Tibial nerve (tissue), 4 donors: ENCODE measurements at regions not wholly inside any gene's neighbourhood (a gene's known extent, or its start where the extent isn't known, plus 50 kb on each side); places are given as distances from the start of the nearest gene placed in this dataset.

Experiments used
- CTCF ChIP-seq, 5 experiments: fragments of 200-600 bp in 3 of 5; fragments of 450-650 bp in 2 of 5; sonication (generic) in 3 of 5; IDR thresholded peaks; one replicate each; pipeline ENCODE4 v1.5.1; 2016 to 2019; ENCODE audit warnings: antibody characterized with exemption in 5 of 5, mild to moderate bottlenecking in 3 of 5, moderate library complexity in 2 of 5
- EP300 ChIP-seq, 2 donors: sonication (generic); formaldehyde crosslinking; IDR thresholded peaks; one replicate each; pipeline ENCODE4 v1.6.1; 2017; ENCODE audit warnings: antibody characterized with exemption in 2 of 2, mild to moderate bottlenecking in 1 of 2
- POLR2A ChIP-seq, 2 donors: fragments of 450-650 bp; IDR thresholded peaks; one replicate each; pipeline ENCODE4 v1.6.1; 2017; ENCODE audit warnings: antibody characterized with exemption in 2 of 2, mild to moderate bottlenecking in 2 of 2, moderate library complexity in 2 of 2

- TF ChIP-seq CTCF (IDR thresholded peaks at IDR 0.05) = no peak
- TF ChIP-seq POLR2A (IDR thresholded peaks at IDR 0.05) = no peak
- TF ChIP-seq EP300 (IDR thresholded peaks at IDR 0.05) = no peak
These were observed 1066.2 kb downstream of the TDRD15 start for GRCh38 chr2:22189893-22190480.
